ENCODE measurements at regions not wholly inside any gene's neighbourhood (a gene's known extent, or its start where the extent isn't known, plus 50 kb on each side); places are given as distances from the start of the nearest gene placed in this dataset.

DNA sequence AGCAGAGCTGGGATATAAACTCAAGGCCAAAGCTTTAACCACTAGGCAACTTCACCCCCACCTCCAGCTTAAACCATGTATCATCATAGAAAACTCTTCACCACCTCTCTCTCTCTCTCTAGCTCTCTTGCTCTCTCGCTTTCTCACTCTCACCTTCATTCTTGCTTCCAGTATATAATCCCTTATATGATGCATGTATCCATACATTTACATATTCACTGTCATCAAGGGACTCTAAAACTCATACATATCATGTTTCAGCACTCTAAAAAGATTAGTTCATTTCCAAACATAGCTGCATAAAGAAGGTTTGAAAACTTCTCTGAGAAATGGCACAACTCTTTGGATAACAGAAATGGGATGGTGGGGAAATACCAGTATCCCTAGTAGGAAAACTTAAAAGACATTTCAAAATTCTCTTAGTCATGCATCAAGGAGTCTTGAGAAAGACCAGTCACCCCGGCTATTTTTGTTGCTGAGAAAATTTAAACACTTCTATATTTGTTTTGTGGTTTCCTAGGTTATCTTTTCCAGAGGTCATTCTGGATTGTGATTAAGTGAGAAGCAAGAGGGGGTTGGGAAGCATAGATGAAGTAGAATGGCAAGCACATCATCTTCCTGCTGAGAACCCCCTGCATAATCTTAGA lies 447.8 kb upstream of the THBS1 start:
- Mint-ChIP-seq H3K4me3 (no peak overlapping the region), H3K4me1 (ENCODE audit: low read depth) (no peaks in the 10 kb centered on the region), H3K36me3 (ENCODE audit: low read depth) (no peaks in the 10 kb centered on the region), H3K9me3 (no peaks in the 10 kb centered on the region), H3K27me3 (peaks cover 1% of the 10 kb centered on the region), H3K27ac (no peak overlapping the region)
- intact Hi-C loops (cut with micrococcal nuclease): no loop called here

GRCh38 chr15:39134282-39134681 lies 446.6 kb upstream of the THBS1 start:
- no peaks in the 10 kb centered on the region for H3K36me3 Mint-ChIP-seq (ENCODE audit: low read depth)
- peaks cover 1% of the 10 kb centered on the region for H3K27me3 Mint-ChIP-seq
- intact Hi-C loops (cut with micrococcal nuclease): no loop called here
- H3K4me3 Mint-ChIP-seq: no peak overlapping the region
- no peaks in the 10 kb centered on the region for H3K9me3 Mint-ChIP-seq
- no peaks in the 10 kb centered on the region for H3K4me1 Mint-ChIP-seq (ENCODE audit: low read depth)
- no peak overlapping the region for H3K27ac Mint-ChIP-seq

DNA sequence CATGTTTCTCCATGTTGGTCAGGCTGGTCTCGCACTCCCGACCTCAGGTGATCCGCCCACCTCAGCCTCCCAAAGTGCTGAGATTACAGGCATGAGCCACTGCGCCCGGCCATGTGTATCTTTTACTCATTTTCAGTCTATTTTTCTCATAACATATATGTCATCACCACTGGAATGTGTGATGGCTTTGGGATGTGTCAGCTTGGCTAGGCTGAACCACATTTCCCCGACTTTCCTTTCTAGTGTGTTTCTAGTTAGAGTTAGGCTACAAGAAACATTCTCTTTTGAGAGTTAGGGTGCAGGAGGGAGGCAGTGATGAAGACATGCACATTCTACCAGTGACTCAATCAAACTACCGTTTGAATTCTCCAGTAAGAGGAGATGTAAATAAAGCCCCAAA lies 444.9 kb upstream of the THBS1 start:
- Mint-ChIP-seq H3K36me3 (ENCODE audit: low read depth) (no peaks in the 10 kb centered on the region), H3K27me3 (peaks cover 1% of the 10 kb centered on the region), H3K27ac (no peak overlapping the region), H3K4me3 (no peak overlapping the region), H3K4me1 (ENCODE audit: low read depth) (no peaks in the 10 kb centered on the region), H3K9me3 (no peaks in the 10 kb centered on the region)
- intact Hi-C loops (cut with micrococcal nuclease): no loop called here

GRCh38 chr15:39139431-39140059 lies 441.3 kb upstream of the THBS1 start:
- Mint-ChIP-seq H3K27ac (no peak overlapping the region), H3K36me3 (ENCODE audit: low read depth) (no peaks in the 10 kb centered on the region), H3K4me3 (no peak overlapping the region), H3K27me3 (peaks cover 1% of the 10 kb centered on the region), H3K9me3 (no peaks in the 10 kb centered on the region), H3K4me1 (ENCODE audit: low read depth) (no peaks in the 10 kb centered on the region)
- intact Hi-C loops (cut with micrococcal nuclease): no loop called here

- intact Hi-C loops (cut with micrococcal nuclease): no loop called here
- Mint-ChIP-seq H3K27ac (no peak overlapping the region), H3K9me3 (no peaks in the 10 kb centered on the region), H3K4me3 (no peak overlapping the region), H3K36me3 (ENCODE audit: low read depth) (no peaks in the 10 kb centered on the region), H3K4me1 (ENCODE audit: low read depth) (no peaks in the 10 kb centered on the region), H3K27me3 (peaks cover 1% of the 10 kb centered on the region)
Measured at GRCh38 chr15:39140060-39140604, 440.7 kb upstream of the THBS1 start.

- Mint-ChIP-seq H3K4me3 (no peak overlapping the region), H3K27ac (no peak overlapping the region), H3K4me1 (ENCODE audit: low read depth) (no peaks in the 10 kb centered on the region), H3K27me3 (peaks cover 1% of the 10 kb centered on the region), H3K36me3 (ENCODE audit: low read depth) (no peaks in the 10 kb centered on the region), H3K9me3 (no peaks in the 10 kb centered on the region)
- intact Hi-C loops (cut with micrococcal nuclease): no loop called here
Measured at GRCh38 chr15:39142500-39142899, 438.4 kb upstream of the THBS1 start.

DNA sequence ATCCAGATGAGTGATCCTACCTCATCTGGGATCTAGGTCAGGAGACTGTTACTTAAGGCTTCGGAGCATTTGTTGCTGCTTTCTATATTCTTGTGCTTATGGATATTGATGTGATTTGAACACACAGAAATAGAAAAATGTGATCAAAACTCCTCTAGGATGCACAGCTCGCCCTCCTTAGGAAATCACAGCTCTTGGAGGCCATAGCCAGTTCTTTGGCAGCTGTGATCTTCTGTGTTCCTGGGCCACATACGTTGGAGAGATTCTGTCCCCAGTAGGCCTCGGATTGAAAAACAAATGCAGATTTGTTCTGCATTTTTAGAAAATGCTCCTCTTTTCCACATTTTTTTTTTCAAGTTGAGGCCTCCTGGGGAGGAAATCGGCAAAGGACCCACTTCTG lies 437.4 kb upstream of the THBS1 start:
- Mint-ChIP-seq H3K27ac (no peak overlapping the region), H3K4me3 (no peak overlapping the region), H3K4me1 (ENCODE audit: low read depth) (no peaks in the 10 kb centered on the region), H3K36me3 (ENCODE audit: low read depth) (no peaks in the 10 kb centered on the region), H3K27me3 (peaks cover 1% of the 10 kb centered on the region), H3K9me3 (no peaks in the 10 kb centered on the region)
- intact Hi-C loops (cut with micrococcal nuclease): no loop called here

DNA sequence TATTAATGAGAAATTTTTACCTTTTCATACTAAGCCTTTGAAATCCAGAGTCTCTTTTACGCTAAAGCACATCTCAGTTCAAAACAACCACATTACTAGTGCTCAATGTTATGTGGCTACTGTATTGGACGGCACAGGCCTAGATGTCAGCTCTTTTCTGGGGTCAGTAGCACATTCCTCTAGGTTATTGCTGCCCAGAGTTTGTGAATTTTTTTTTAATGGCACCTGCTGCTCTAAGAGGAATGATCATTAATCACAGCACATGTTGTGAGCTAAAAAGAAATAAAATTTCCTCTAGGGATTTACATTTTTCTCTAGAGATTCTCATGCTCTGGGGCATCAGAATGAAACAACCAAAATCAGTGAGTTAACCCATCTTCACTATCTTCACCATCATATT lies 436.8 kb upstream of the THBS1 start:
- Mint-ChIP-seq H3K4me3 (no peak overlapping the region), H3K4me1 (ENCODE audit: low read depth) (no peaks in the 10 kb centered on the region), H3K36me3 (ENCODE audit: low read depth) (no peaks in the 10 kb centered on the region), H3K9me3 (no peaks in the 10 kb centered on the region), H3K27ac (no peak overlapping the region), H3K27me3 (peaks cover 1% of the 10 kb centered on the region)
- intact Hi-C loops (cut with micrococcal nuclease): no loop called here

- Mint-ChIP-seq H3K27ac (no peak overlapping the region), H3K9me3 (no peaks in the 10 kb centered on the region), H3K4me1 (ENCODE audit: low read depth) (no peaks in the 10 kb centered on the region), H3K36me3 (ENCODE audit: low read depth) (no peaks in the 10 kb centered on the region), H3K27me3 (peaks cover 1% of the 10 kb centered on the region), H3K4me3 (no peak overlapping the region)
- intact Hi-C loops (cut with micrococcal nuclease): no loop called here
Measured at GRCh38 chr15:39144613-39145499, 436.0 kb upstream of the THBS1 start.

DNA sequence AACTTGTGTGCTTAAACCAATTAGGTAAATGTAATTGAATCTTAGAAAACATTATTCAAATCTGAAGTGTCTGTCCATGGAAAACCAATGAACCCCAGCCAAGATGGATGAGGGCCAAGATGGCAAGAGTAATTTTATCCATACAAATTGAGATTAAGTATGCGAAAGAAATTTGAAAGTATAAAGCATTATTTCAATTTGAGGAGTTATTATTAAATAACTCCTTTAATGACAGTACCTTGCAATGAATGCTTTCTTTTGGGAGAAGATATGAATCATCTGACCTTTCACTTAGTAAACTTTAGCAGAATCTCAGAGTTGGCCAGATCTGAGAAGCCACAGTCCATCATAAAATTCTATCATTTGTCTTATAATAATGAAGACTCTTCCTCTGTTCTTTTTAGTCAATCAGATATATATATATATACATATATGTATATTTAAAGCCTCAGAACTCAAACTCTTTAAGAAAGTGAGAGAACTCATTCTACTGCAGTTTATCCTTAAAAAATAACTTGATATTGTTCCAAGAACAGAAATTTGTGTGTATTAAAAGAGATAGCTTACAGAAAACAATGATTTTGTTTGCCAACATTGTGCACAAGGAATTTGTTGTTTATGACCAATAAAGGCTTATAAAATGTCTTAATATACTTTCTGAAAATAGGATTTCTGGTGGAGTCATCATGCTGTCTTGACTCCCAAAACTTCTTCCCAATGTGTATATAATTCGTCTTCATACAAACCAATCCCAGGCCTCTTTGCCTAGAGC lies 434.8 kb upstream of the THBS1 start:
- no peaks in the 10 kb centered on the region for H3K36me3 Mint-ChIP-seq (ENCODE audit: low read depth)
- no peaks in the 10 kb centered on the region for H3K27me3 Mint-ChIP-seq
- H3K9me3 Mint-ChIP-seq: no peaks in the 10 kb centered on the region
- intact Hi-C loops (cut with micrococcal nuclease): no loop called here
- no peak overlapping the region for H3K27ac Mint-ChIP-seq
- no peak overlapping the region for H3K4me3 Mint-ChIP-seq
- no peaks in the 10 kb centered on the region for H3K4me1 Mint-ChIP-seq (ENCODE audit: low read depth)

- Mint-ChIP-seq H3K4me1 (ENCODE audit: low read depth) (no peaks in the 10 kb centered on the region), H3K27ac (no peak overlapping the region), H3K4me3 (no peak overlapping the region), H3K36me3 (ENCODE audit: low read depth) (no peaks in the 10 kb centered on the region), H3K27me3 (no peaks in the 10 kb centered on the region), H3K9me3 (no peaks in the 10 kb centered on the region)
- intact Hi-C loops (cut with micrococcal nuclease): no loop called here
Measured at GRCh38 chr15:39149636-39150150, 431.2 kb upstream of the THBS1 start.

DNA sequence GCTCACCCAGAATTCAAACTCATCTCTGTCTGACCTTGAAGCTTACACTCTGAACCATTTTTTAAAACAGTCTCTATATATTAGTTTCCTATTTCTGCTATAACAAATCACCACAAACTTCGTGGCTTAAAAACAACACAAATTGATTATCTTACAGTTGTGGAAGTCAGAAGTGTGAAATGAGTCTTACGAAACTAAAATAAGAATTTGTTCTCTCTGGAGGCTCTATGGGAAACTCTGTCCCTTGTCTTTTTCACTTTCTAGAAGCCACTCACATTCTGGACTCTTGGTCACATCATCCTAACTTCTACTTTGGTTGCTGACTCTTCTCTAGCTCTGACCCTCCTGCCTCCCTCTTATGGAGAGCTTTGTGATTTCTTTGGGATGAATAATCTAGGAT lies 429.3 kb upstream of the THBS1 start:
- H3K27ac Mint-ChIP-seq: no peak overlapping the region
- no peaks in the 10 kb centered on the region for H3K4me1 Mint-ChIP-seq (ENCODE audit: low read depth)
- no peaks in the 10 kb centered on the region for H3K9me3 Mint-ChIP-seq
- no peak overlapping the region for H3K4me3 Mint-ChIP-seq
- intact Hi-C loops (cut with micrococcal nuclease): no loop called here
- H3K36me3 Mint-ChIP-seq (ENCODE audit: low read depth): no peaks in the 10 kb centered on the region
- no peaks in the 10 kb centered on the region for H3K27me3 Mint-ChIP-seq

DNA sequence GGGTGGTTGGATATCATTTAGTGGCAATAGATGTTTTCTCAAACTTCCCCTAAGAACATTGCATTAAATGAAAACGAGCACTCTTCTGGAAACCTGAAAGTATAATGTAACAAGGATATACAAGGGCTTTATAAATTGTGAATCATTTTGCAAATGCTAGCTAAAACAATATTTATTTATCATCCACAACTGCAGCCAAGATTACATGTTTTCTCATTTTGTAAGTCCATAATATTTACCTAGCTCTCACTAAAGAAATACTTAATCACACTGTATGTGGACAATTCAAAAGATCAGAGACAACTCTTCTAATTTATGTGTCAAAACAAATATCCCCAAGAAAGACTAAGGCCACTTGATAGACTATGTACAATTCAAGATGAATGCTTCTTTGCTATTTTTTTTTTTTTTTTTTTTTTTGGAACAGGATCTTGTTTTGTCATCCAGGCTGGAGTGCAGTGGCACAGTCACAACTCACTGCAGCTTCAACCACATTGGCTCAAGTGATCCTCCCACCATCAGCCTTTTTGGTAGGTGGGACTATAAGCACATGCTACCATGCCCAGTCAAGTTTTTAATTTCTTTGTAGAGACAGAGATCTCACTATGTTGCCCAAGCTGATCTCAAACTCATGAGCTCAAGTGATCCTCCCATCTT lies 427.7 kb upstream of the THBS1 start:
- H3K9me3 Mint-ChIP-seq: no peaks in the 10 kb centered on the region
- H3K27ac Mint-ChIP-seq: no peak overlapping the region
- no peaks in the 10 kb centered on the region for H3K27me3 Mint-ChIP-seq
- no peak overlapping the region for H3K4me3 Mint-ChIP-seq
- no peaks in the 10 kb centered on the region for H3K4me1 Mint-ChIP-seq (ENCODE audit: low read depth)
- intact Hi-C loops (cut with micrococcal nuclease): no loop called here
- H3K36me3 Mint-ChIP-seq (ENCODE audit: low read depth): no peaks in the 10 kb centered on the region

Data from dendritic cell treated with granulocyte-macrophage colony-stimulating factor and Interleukin-4, amounts not matched to agents 40 ng/mL and 50 ng/mL, for 4 days (primary cell).